ENCODE measurements at regions not wholly inside any gene's neighbourhood (a gene's known extent, or its start where the extent isn't known, plus 50 kb on each side); places are given as distances from the start of the nearest gene placed in this dataset.

DNA sequence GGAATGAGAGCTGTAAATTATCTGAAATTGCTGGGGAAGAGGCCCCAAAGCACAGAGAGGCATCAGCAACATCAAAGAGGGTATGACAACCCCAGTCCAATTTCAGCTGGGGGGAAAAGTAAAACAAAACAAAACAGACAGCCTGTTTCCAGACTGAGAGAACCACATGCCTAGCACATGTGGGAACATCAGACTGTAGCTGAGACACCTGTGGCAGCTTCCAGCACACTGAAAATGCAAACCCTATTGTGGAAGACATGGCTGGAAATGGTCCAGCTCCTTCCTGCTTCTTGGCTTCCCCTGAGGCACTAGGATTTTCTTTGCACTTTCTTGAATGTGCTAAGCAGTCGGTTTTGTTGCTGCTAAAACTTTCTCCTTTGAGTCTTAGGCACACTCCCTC lies 240.9 kb upstream of the STS start:
- DNase-seq (ENCODE audit: low read depth), result no peak

DNA sequence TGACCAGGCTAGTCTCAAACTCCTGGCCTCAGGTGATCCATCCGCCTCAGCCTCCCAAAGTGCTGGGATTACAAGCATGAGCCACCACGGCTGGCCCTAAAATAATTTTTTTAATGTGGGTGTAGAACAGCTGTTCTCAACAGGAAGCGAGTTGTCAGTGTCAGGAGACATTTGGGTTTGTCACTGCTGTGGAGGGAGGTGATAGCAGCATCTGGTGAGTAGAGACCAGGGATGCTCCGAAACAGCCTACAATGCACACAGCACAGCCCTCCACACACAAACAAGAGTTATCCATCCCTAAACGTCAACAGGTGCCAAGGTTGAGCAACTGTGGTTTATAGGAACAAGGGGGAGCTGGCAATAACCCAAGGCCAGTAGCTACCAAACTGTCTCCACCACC lies 243.4 kb upstream of the STS start:
- no peak for DNase-seq (ENCODE audit: low read depth)

DNA sequence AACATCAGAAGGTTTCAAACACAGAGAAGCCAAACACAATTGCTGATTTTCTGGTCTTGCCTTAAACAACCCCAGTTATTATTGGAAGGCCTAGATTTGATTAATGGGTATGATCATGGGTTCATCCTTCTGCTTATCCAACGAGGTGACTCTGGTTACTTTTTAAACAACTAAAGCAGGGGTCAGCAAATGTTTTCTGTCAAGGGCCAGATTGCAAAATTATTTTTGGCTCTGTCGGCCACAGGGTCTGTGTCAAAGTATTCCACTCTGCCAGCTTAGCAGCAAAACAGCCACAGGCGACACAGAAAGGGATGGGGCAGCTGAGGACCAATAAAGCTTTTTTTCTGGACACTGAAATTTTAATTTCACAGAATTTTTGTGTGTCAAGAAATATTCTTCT lies 249.1 kb upstream of the STS start:
- no peak for DNase-seq (ENCODE audit: low read depth)

DNA sequence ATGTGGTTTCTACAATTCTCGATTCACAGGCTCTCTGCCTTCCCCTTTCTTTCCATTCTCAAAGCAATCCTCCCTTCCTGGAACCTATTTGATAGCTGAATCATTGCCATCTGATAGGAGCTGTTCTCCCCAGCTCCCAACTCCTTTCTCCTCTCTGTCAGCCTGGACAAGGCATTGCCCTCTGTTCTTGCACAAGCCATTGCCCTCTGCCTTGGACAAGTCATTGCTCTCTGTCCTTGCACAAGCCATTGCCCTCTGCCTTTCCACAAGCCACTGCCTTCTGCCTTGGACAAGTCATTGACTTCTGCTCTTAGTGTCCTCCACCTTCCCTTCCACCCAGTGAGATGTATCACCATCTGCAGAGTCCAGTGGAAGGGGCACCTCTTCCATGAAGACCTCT lies 256.1 kb upstream of the STS start:
- DNase-seq (ENCODE audit: low read depth), result no peak

DNA sequence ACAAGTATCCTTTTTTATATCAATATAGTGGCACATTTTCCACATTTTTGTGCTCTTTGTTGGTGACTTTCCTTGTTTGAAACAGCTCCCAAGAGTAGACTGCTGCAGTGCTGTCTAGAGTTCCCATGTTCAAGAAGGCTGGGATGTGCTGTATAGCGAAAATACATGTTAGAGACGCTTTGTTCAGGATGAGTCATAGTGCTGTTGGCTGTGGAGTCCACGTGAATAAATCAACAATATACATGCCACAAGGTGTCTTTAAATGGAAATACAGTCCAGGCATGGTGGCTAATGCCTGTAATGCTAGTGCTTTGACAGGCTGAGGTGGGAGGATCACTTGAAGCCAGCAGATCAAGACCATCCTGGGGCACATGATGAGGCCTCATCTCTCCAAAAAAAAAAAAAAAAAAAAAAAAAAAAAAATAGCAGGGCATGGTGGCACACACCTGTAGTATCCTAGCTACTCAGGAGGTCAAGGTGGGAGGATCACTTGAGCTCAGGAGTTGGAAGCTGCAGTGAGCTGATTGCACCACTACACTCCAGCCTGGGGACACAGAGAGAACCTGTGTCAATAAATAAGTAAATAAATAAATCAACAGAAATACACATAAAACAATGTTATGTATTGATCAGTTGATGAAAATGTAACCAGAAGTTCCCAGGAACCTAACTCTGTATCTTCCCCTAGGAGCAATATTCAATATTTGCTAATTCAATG lies 256.8 kb upstream of the STS start:
- no peak for DNase-seq (ENCODE audit: low read depth)

DNA sequence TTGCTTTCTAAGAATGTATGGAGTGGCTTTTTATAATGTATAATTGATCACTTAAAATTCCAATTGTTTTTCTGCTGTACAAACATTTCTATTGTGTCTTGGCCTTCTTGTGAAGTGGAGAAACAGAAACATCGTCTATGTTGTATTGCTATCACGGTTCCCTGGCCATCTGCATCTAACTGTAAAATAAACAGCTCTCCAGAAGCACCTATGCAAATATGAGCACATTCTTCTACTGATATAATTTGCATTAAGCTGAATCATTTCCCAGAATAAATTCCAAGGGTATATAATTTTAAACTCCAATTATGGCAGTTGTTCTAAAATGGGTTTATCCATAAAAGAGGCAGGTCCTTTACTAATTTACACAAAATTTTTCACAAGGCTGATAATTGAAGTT lies 261.6 kb upstream of the STS start:
- DNase-seq (ENCODE audit: low read depth), result no peak

DNA sequence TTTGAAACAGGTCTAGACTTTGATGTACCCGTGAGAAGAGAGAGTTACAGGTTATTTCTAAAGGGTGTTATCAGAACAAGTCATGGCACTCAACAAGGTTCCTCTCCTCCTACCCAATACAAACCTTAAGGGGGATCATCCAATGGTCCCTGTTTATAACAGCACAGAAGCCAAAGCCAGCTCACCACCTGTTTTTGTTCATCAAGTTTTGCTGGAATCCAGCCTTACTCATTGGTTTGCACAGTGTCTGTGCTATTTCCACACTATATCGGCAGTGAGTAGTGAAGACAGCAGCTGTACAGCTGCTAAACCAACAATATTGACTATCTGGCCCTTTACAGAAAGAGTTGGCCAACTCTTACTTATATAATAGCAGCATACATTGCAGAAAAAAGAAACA lies 262.1 kb upstream of the STS start:
- DNase-seq (ENCODE audit: low read depth), result no peak

DNA sequence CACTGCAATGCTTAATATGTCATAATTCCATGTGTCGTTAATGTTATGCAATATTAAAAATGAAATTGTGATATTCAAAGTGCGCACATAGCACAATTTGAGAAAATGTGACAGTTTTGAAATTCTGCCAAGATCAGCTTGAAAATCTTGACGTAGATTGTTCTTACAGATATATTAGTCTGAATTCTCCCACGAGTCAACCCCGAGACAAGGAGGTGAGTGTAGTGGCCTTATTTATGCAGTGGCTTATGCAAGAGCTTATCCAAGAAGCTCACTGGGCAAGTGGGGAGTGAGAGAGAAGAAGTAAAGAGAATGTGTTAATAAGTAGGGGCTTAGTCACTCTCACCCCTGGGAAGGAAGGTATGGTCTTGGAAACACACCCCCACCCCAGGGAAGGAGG lies 286.1 kb upstream of the STS start:
- DNase-seq (ENCODE audit: low read depth), result no peak

DNA sequence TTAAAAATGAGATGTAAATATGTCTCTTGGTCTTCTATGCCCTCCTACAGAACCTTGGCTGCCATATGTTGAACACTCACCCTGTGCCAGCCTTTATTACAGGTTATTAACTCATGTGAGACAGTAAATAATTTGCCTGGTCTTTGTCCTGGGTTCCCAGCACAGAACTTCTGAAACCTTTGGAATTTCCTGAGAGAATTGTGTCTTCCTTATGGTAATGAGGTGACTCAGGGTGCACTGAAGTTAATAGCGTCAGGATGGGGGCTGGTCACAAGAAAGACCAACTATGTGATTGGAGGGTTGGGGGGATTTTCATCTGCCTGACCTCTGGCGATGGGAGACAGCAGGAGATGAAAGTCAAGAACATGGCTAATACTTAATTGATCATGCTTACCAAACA lies 289.8 kb upstream of the STS start:
- no peak for DNase-seq (ENCODE audit: low read depth)

DNA sequence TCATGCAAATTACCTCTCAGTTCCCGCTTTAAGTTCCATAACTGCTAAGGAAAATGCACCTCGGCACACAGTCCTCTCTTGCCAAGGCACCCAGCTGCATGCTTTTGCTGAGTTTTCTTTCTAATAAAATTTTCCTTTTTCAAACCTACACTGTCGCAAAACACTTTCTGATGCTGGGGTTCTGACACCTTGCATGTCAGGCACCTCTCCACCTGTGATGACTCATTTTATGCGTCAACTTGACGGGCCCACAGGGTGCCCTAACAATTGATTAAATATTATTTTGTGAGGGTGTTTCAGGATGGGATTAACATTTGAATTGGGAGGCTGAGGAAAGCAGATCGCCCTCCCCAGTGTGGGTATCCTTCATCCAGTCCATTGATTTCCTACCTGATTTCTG lies 291.0 kb upstream of the STS start:
- no peak for DNase-seq (ENCODE audit: low read depth)

DNA sequence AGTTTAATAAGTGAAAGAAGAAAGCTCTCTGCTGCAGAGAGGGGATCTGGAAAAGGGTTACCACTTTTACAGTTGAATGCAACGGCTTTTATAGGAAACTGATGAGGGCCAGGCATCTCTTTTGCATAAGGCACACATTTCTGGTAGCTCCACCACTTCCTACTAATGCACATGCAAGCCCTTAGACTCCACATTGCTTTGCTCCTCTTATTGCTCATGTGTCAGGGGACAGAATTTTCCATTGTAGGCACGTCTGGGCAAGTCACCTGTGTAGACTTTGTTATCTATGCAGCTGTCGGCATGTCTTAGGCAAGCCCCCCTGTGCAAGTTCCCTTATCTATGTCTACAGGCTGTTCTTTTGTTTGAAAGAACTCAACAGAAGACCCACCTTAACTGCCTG lies 294.6 kb upstream of the STS start:
- no peak for DNase-seq (ENCODE audit: low read depth)

DNA sequence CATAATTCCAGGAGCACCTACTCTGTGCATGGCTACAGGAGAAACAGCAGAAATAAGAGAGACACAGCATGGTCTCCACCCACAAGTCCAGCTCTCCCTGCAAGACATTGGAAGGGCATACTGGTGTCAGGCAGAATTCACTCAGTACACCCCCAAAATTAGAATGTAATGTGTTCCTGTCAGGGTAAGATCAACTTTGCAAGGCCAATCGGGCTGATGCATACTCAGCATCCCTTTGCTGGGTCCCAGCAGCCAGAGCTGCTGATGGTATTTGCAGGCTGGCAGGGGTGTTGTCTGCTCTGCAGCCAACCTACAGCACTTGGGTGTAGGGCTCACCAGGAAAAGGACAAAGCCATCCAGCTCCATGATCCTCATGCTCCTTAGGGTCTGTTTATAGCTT lies 295.4 kb upstream of the STS start:
- DNase-seq (ENCODE audit: low read depth), result no peak

DNA sequence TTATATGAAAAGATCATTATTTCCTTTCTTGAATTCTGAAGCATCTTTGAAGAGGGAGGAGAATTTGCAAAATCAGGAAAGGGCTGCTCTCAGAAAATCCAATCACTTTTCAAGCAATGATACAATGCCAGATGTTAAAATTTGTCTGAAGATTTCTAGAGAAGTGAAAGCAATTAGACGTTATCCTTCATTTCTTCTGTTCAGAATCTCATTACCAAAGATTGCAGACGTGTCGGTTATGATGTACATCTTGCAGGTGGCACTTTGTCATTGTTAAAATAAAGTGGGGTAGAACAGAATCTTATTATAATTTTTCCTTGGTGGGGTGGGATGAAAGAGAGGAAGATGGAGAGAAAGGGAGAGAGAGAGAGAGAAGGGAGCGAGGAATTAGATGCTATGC lies 296.4 kb upstream of the STS start:
- no peak for DNase-seq (ENCODE audit: low read depth)

DNA sequence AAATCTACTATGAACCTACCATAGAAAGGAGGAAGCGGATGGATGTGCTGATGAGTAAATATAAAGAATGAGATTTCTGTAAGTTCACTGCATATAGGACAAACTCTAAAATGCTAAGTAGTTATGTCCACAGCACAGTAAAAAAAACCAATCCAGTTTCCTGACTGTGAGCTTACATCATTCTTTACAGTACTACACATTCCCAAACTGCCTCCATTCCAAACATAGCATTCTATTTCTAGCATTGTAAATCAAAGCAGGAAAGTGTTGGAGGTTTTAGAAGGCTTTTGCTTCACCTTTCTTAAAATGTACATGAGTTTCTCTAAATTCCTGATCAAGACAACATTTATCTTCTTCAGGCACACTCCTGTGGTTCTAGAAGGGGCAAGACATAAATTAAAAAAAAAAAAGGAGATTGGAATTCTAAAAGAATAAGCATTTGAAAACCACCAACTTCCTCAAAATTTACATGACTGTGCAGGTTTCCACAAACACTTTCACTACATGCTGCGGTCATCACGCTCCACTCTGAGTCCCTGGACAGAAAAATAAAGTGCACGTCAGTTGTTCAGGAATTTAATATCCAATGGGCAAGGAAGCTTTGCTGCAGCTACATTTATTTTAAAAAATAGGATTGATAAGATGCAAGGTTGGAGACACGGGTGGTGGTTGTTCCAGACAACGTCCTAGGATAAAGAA lies 297.6 kb upstream of the STS start:
- DNase-seq (ENCODE audit: low read depth), result no peak

DNA sequence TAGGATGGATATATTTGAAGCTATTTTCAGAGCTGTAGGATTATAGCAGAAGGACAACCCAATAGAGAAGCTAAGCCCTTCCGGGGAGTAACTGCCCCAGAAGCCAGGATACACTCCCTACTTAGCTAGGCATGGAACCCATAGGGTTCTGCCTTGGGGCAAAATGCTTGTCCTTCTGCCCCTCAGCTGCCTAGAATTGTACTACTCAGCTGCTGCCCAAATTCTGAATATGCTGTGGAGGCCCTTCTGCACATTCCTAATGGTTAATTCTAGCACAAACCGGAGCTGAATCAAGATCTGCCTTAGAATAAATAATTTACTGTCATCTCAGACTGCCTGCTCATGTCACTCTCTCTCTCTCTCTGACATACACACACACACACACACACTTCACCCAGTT lies 297.7 kb upstream of the VCX3A start:
- DNase-seq (ENCODE audit: low read depth), result no peak

DNA sequence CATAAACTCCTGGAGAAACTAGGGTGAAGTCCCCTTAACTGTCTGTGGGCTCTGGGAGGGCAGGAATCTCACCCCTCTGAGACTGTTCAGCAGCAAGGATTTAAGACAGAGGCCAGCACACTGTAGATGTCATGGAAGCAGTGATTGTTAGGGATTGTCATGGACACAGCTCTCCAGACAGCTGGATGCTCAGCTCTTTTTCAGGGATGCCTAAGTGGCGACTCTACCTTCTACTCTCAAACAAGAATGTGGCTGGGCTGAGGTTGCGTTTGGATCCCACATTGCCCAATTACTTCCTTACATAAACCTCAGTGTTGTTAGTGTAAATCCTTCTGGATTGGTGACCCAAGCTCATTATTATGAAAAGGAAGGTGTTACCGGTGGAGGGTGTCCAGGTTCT lies 291.9 kb upstream of the VCX3A start:
- DNase-seq (ENCODE audit: low read depth), result no peak

DNA sequence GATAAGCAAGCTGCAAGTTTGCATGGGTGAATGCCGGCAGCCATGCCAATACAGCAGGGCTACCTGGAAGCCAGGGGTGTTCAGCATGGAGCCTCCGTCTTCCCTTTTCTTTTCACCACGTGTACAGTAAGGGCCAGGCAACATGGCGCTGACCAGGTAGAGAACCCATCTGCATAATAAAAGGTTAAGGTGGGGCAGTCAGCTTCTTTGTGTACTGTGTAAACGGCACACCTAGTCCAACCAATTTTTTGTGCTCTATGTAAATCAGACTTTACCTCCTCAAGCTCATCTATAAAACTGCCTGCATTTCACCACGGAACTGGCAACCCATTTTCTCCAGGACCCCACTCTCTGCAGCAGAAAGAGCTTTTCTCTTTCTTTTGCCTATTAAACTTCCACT lies 286.8 kb upstream of the VCX3A start:
- no peak for DNase-seq (ENCODE audit: low read depth)

DNA sequence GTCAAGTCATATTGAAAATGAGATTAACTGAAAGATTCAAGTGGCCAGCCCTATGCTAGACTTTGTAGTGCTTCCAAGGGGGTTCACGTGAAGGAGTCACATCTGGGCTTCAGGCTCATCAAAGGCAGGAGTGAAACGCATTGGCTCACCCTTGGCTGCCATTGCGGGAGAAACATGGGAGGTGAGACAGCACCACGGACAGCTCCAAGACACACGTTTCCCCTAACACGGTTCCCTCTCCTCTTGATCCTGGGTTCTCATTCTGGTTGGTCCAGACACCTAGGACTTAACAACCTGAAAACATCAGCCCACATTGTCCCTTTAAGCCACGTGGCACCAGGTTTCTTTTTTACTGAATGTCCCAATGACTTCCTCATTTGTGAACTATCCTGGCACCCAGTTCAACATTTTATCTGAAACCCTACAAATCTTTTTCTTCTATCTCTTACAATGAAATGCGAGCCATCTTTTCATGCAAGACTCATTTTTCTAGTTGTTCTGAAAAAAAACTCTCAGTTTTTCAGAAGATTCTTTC lies 279.0 kb upstream of the VCX3A start:
- no peak for DNase-seq (ENCODE audit: low read depth)

DNA sequence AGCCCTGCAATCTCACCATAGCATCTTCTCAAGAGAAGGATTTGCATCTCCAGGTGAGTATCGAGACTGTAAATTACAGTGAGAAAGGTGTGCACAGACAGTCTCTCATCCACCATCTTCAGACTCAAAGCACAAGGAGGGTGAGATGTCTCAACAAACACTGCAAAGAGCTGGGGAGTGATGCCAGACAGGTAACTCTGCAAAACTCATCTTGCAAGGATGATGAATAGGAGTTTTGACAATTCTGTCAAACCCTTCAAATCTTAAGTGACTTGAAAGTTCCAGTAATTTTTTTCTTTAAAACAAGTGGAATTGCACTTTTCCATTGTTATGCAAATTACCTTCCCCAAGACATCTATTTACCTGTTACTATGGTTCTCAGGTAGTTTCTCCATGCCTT lies 277.2 kb upstream of the VCX3A start:
- no peak for DNase-seq (ENCODE audit: low read depth)

DNA sequence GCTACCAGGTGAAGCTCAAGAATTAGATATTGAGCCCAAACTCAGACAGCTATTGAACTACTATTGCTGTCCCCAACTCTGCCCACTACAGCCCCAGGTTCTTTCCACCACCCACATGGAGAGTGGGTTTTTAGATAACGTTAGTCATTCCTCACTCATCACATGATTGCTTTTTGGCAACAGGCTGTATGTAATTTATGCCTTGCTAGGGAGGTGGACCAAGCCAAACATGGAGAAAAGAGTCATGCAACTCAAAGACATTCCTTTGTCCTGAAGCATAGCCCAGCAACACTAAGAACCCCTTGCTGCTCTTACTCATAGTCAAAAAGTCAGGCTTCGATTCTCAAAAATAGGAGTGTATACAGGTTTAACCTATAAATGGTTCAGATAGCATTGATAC lies 275.9 kb upstream of the VCX3A start:
- DNase-seq (ENCODE audit: low read depth), result no peak

DNA sequence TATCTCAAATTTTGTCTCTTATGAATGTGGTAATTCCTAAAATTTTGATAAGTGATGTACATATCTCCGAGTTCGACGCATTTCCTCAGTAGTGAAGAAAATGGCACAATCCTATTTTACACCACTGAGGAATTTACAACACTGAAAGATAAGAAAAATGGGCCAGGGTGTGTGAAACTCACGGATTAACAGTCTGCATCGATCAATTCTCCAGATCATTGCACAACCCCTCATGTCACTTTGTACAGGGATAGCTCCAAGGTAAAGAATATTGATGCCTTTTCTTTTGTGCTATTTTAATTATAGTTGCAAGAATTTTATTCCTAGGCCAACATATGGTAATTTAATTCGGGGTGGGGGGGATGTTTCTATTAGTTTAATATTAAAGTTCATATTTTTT lies 268.7 kb upstream of the VCX3A start:
- no peak for DNase-seq (ENCODE audit: low read depth)

DNA sequence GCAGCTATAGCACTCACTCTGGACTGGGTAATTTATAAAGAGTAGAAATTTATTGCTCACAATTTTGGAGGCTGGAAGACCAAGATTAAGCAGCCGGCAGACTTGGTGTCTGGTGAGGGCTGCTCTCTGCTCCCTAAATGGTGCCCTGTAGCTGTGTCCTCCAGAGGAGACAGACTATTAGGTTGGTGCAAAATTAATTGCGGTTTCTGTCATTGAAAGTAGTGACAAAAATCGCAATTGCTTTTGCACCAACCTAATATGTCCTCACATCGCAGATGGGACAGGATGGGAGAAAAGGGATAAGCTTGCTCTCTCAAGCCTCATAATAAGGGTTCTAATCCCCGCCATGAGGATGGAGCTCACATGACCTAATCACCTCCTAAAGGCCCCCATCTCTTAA lies 258.1 kb upstream of the VCX3A start:
- DNase-seq (ENCODE audit: low read depth), result no peak

DNA sequence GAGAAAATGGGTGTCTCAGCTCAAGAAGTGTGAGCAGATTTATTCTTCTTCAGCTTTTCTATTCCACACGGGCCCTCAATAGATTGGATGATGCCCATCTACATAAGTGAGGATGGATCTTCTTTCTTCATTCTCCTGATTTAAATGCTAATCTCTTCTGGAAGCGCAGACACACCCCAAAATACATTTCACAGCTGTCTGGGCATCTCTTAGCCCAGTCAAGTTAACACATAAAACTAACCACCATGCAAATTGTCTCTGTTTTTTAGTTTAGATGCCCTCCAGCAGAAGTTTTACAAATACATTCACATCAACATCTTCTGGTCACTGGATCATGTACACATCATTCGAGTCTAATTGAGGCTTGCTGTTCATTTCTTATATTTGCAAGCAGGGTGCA lies 249.0 kb upstream of the VCX3A start:
- DNase-seq (ENCODE audit: low read depth), result no peak

DNA sequence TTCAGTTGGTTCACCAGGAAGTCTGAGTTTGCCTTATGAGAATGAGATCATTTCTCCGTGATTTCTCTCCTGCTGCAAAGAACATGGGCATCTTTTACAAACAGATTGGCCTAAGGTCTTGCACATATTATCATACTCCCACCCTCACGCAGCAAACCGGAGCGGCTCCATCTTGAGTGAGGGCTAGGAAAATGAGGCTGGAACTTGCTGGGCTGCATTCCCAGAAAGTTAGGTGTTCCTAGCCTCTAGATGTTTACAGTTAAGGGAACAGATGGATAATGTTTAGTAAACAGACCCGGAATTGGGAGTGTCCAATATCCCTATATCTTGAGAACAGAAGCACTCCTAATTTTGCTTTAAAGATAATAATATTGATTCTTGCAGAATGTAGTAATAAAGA lies 247.9 kb upstream of the VCX3A start:
- no peak for DNase-seq (ENCODE audit: low read depth)

Measured in CMK (cell line).